CD14-positive monocyte (primary cell): ENCODE measurements at regions not wholly inside any gene's neighbourhood (a gene's known extent, or its start where the extent isn't known, plus 50 kb on each side); places are given as distances from the start of the nearest gene placed in this dataset.

Experiments
- DNase-seq, 3 donors: peaks; one replicate each; pipeline ENCODE4 v3.0.0-alpha.2; 2011 to 2022
- H2AFZ ChIP-seq: 2 replicates; pipeline ENCODE4 v1.6.0; 2012; ENCODE audit warnings: mild to moderate bottlenecking, low read depth, low read length, inconsistent platforms; ENCODE audit not compliant: insufficient read depth, poor library complexity, severe bottlenecking
- H3K27ac ChIP-seq, 2 donors: 1 replicate in 1 of 2; 2 replicates in 1 of 2; pipeline ENCODE4 v1.5.1; 2012 to 2013; ENCODE audit warnings: low read length in 2 of 2, control low read depth in 1 of 2, inconsistent platforms in 1 of 2, low read depth in 1 of 2, mild to moderate bottlenecking in 1 of 2
- H3K27me3 ChIP-seq, 2 donors: one replicate each; pipeline versions ENCODE4 v1.6.0 to v1.6.1; 2011 to 2013; ENCODE audit warnings: low read length in 2 of 2; ENCODE audit not compliant: control insufficient read depth in 2 of 2, insufficient read depth in 2 of 2
- H3K36me3 ChIP-seq, 2 donors: replicated peaks in 1 of 2; 1 replicate in 1 of 2; 2 replicates in 1 of 2; pipeline versions ENCODE4 v1.5.1 to v1.6.1; 2012 to 2013; ENCODE audit warnings: low read length in 2 of 2, control low read depth in 1 of 2, inconsistent platforms in 1 of 2, mild to moderate bottlenecking in 1 of 2; ENCODE audit not compliant: insufficient read depth in 2 of 2, control insufficient read depth in 1 of 2
- H3K4me1 ChIP-seq, 2 donors: 1 replicate in 1 of 2; 2 replicates in 1 of 2; pipeline versions ENCODE4 v1.5.1 to v1.6.1; 2012 to 2013; ENCODE audit warnings: low read length in 2 of 2, control low read depth in 1 of 2, inconsistent platforms in 1 of 2, mild to moderate bottlenecking in 1 of 2, moderate library complexity in 1 of 2; ENCODE audit not compliant: insufficient read depth in 2 of 2, control insufficient read depth in 1 of 2
- H3K4me2 ChIP-seq: replicated peaks from 2 replicates; pipeline ENCODE3; 2012; ENCODE audit warnings: low read length, moderate library complexity, mild to moderate bottlenecking; ENCODE audit not compliant: poor library complexity, severe bottlenecking; ENCODE audit errors: extremely low read depth
- H3K4me3 ChIP-seq, 3 experiments: fragments of 200-600 bp in 1 of 3; sonication (generic) in 1 of 3; replicated peaks in 1 of 3; 1 replicate in 2 of 3; 2 replicates in 1 of 3; pipeline ENCODE4 v1.5.1; 2011 to 2013; ENCODE audit warnings: low read length in 3 of 3, mild to moderate bottlenecking in 3 of 3, control low read depth in 2 of 3, low read depth in 2 of 3, inconsistent platforms in 1 of 3, moderate library complexity in 1 of 3
- H3K79me2 ChIP-seq: 2 replicates; pipeline ENCODE4 v1.6.0; 2012; ENCODE audit warnings: mild to moderate bottlenecking, control low read depth, inconsistent platforms, low read length, moderate library complexity; ENCODE audit not compliant: insufficient read depth
- H3K9ac ChIP-seq: 2 replicates; pipeline ENCODE4 v1.6.0; 2017; ENCODE audit warnings: low read length, mild to moderate bottlenecking; ENCODE audit not compliant: insufficient read depth, poor library complexity, severe bottlenecking
- H3K9me3 ChIP-seq, 2 donors: replicated peaks in 1 of 2; 1 replicate in 1 of 2; 2 replicates in 1 of 2; pipeline versions ENCODE4 v1.5.1 to v1.6.1; 2012 to 2013; ENCODE audit warnings: low read length in 2 of 2, control low read depth in 1 of 2; ENCODE audit not compliant: control insufficient read depth in 1 of 2, insufficient read depth in 1 of 2
- H4K20me1 ChIP-seq: 2 replicates; pipeline ENCODE4 v1.6.0; 2012; ENCODE audit warnings: mild to moderate bottlenecking, low read length, control low read depth, moderate library complexity; ENCODE audit not compliant: insufficient read depth
- H3K27ac Mint-ChIP-seq, 7 donors: one replicate each; pipeline ENCODE4 v1.8.0; 2020; ENCODE audit warnings: mild to moderate bottlenecking in 7 of 7, mixed read lengths in 7 of 7, moderate library complexity in 6 of 7, inconsistent platforms in 2 of 7
- H3K27me3 Mint-ChIP-seq, 3 donors: one replicate each; pipeline ENCODE4 v1.8.0; 2021 to 2022; ENCODE audit warnings: low read depth in 3 of 3, mild to moderate bottlenecking in 3 of 3, mixed read lengths in 3 of 3, moderate library complexity in 3 of 3, inconsistent platforms in 1 of 3
- H3K36me3 Mint-ChIP-seq, 2 donors: one replicate each; pipeline ENCODE4 v1.8.0; 2020; ENCODE audit warnings: mixed read lengths in 2 of 2, inconsistent platforms in 1 of 2, mild to moderate bottlenecking in 1 of 2
- H3K4me1 Mint-ChIP-seq: one replicate; pipeline ENCODE4 v1.8.0; 2020; ENCODE audit warnings: mild to moderate bottlenecking, mixed read lengths
- H3K4me3 Mint-ChIP-seq, 2 donors: one replicate each; pipeline ENCODE4 v1.8.0; 2020; ENCODE audit warnings: mild to moderate bottlenecking in 2 of 2, mixed read lengths in 2 of 2, moderate library complexity in 1 of 2
- H3K9me3 Mint-ChIP-seq, 7 donors: one replicate each; pipeline ENCODE4 v1.8.0; 2020 to 2022; ENCODE audit warnings: mixed read lengths in 7 of 7, mild to moderate bottlenecking in 6 of 7, moderate library complexity in 6 of 7, inconsistent platforms in 2 of 7
- CTCF ChIP-seq: fragments of 200-600 bp; IDR thresholded peaks from one replicate; pipeline ENCODE4 v1.8.0; 2022; ENCODE audit warnings: antibody characterized with exemption, mild to moderate bottlenecking
- WGBS: methylation state at CpG from one replicate; pipeline ENCODE4 v1.1.5; 2013; ENCODE audit warnings: missing lambda C conversion rate; ENCODE audit not compliant: insufficient coverage; 5-methylcytosine and 5-hydroxymethylcytosine counted together
- intact Hi-C, 2 donors: fragments of 100-400 bp; cut with micrococcal nuclease; formaldehyde crosslinking; loops; one replicate each; pipeline versions ENCODE4 v1.15.0 to v1.15.1; 2023

GRCh38 chr21:17200250-17200649, 312.6 kb upstream of the CXADR start:
- no peak overlapping the region for H3K27ac Mint-ChIP-seq
- no peak overlapping the region for H2AFZ ChIP-seq
- intact Hi-C loops = no loop called here
- no peaks in the 10 kb centered on the region for H3K4me1 Mint-ChIP-seq
- H3K9me3 ChIP-seq = peaks cover 3 to 18% of the 10 kb centered on the region in 2 donors
- H3K9me3 Mint-ChIP-seq = peaks cover 3 to 19% (median 7%) of the 10 kb centered on the region in 7 donors
- H3K4me3 Mint-ChIP-seq = no peak overlapping the region
- WGBS = 100% methylated on average over 1 of the region's 2 CpGs
- no peaks in the 10 kb centered on the region for H3K79me2 ChIP-seq
- no peaks in the 10 kb centered on the region for H3K4me1 ChIP-seq
- H3K4me3 ChIP-seq = no peak overlapping the region
- no peak for DNase-seq
- no peak for TF ChIP-seq CTCF
- H3K9ac ChIP-seq = no peak overlapping the region
- H3K27ac ChIP-seq = no peak overlapping the region
- H3K36me3 ChIP-seq = no peaks in the 10 kb centered on the region
- H3K36me3 Mint-ChIP-seq = no peaks in the 10 kb centered on the region
- H3K4me2 ChIP-seq = no peak overlapping the region
- no peaks in the 10 kb centered on the region for H3K27me3 ChIP-seq
- H3K27me3 Mint-ChIP-seq = no peaks in the 10 kb centered on the region
- H4K20me1 ChIP-seq = no peaks in the 10 kb centered on the region

DNA sequence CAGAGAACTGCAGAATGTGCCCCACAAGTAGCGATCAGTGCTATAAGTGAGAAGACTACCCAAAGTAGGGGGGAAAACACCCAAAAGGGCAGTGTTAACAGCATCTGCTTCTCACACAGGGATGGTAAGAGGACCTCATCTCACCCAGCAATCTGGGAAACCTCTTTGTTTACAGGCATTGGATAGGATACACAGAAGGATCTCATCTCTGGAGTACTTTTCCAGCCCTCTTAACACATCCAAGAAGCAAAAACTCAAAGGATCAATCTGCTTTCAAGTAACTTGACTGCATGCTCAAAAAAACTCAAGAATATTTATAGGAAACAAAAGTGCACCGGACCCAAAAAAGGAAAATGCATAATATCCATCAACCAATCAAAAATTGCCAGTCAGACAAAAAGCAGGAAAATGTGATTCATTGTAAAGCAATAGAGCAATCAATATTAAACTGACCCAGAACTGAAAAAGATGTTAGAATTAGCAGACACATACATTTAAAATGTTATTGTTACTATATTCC, 311.0 kb upstream of the CXADR start:
- H3K27me3 Mint-ChIP-seq = no peaks in the 10 kb centered on the region
- Histone ChIP-seq H4K20me1 (no peaks in the 10 kb centered on the region), H3K9me3 (peaks cover 9 to 13% of the 10 kb centered on the region in 2 donors), H3K4me1 (no peaks in the 10 kb centered on the region), H3K79me2 (no peaks in the 10 kb centered on the region), H3K36me3 (no peaks in the 10 kb centered on the region), H3K4me2 (no peak overlapping the region), H3K27me3 (no peaks in the 10 kb centered on the region), H3K4me3 (no peak overlapping the region), H2AFZ (no peak overlapping the region), H3K27ac (no peak overlapping the region), H3K9ac (no peak overlapping the region)
- no CpG with 5 or more reads among the region's 2 CpGs for WGBS
- H3K36me3 Mint-ChIP-seq = no peaks in the 10 kb centered on the region
- peaks cover 3 to 23% (median 11%) of the 10 kb centered on the region in 7 donors for H3K9me3 Mint-ChIP-seq
- H3K4me1 Mint-ChIP-seq = no peaks in the 10 kb centered on the region
- intact Hi-C loops = no loop called here
- DNase-seq = no peak
- no peak overlapping the region for H3K27ac Mint-ChIP-seq
- no peak for TF ChIP-seq CTCF
- no peak overlapping the region for H3K4me3 Mint-ChIP-seq
